Fibroblast of lung (primary cell): ENCODE measurements at regions not wholly inside any gene's neighbourhood (a gene's known extent, or its start where the extent isn't known, plus 50 kb on each side); places are given as distances from the start of the nearest gene placed in this dataset.
A peak's percentile ranks its signal among the peaks of the same experiment; 100 is the strongest.

ENCODE experiments used
- DNase-seq, 2 donors: peaks; one replicate each; pipeline versions ENCODE4 v3.0.0 to v3.0.0-alpha.2; 2010; ENCODE audit warnings: low read depth in 2 of 2
- H2AFZ ChIP-seq: 2 replicates; pipeline ENCODE4 v1.5.1; 2012; ENCODE audit warnings: low read length, control low read depth, inconsistent platforms
- H3K27ac ChIP-seq: 2 replicates; pipeline ENCODE4 v1.5.1; 2011; ENCODE audit warnings: low read length, control low read depth; ENCODE audit not compliant: insufficient read depth
- H3K27me3 ChIP-seq: 2 replicates; pipeline ENCODE4 v1.5.1; 2011; ENCODE audit warnings: mild to moderate bottlenecking, low read length; ENCODE audit not compliant: control insufficient read depth, insufficient read depth
- H3K36me3 ChIP-seq: 2 replicates; pipeline ENCODE4 v1.5.1; 2011; ENCODE audit warnings: low read length; ENCODE audit not compliant: control insufficient read depth, insufficient read depth
- H3K4me1 ChIP-seq: 2 replicates; pipeline ENCODE4 v1.5.1; 2011; ENCODE audit warnings: low read length; ENCODE audit not compliant: control insufficient read depth, insufficient read depth; ENCODE audit errors: extremely low read depth
- H3K4me2 ChIP-seq: 2 replicates; pipeline ENCODE4 v1.5.1; 2011; ENCODE audit warnings: low read length, control low read depth; ENCODE audit not compliant: insufficient read depth; ENCODE audit errors: extremely low read depth
- H3K4me3 ChIP-seq, 4 experiments: fragments of 200-600 bp in 1 of 4; sonication (generic) in 1 of 4; replicated peaks in 1 of 4; 2 replicates each; pipeline ENCODE4 v1.5.1; 2011 to 2016; ENCODE audit warnings: low read length in 4 of 4, low read depth in 3 of 4, mild to moderate bottlenecking in 3 of 4, control low read depth in 2 of 4, inconsistent platforms in 1 of 4, mixed read lengths in 1 of 4; ENCODE audit not compliant: insufficient read depth in 1 of 4; ENCODE audit errors: control extremely low read depth in 1 of 4
- H3K79me2 ChIP-seq: 2 replicates; pipeline ENCODE4 v1.5.1; 2012; ENCODE audit warnings: mild to moderate bottlenecking, low read length, inconsistent platforms; ENCODE audit not compliant: control insufficient read depth, insufficient read depth
- H3K9ac ChIP-seq: 2 replicates; pipeline ENCODE4 v1.5.1; 2011; ENCODE audit warnings: mild to moderate bottlenecking, low read length, control low read depth; ENCODE audit not compliant: insufficient read depth
- H3K9me3 ChIP-seq: 2 replicates; pipeline ENCODE4 v1.5.1; 2012; ENCODE audit warnings: low read depth, low read length; ENCODE audit not compliant: control insufficient read depth, insufficient read depth
- H4K20me1 ChIP-seq: 2 replicates; pipeline ENCODE4 v1.5.1; 2011; ENCODE audit warnings: low read length; ENCODE audit not compliant: control insufficient read depth, insufficient read depth; ENCODE audit errors: extremely low read depth
- EZH2 ChIP-seq: IDR thresholded peaks from 2 replicates; pipeline ENCODE4 v1.5.1; 2012; ENCODE audit warnings: low read length, control low read depth, mild to moderate bottlenecking; ENCODE audit errors: missing control alignments
- TF ChIP-seq, protein P1 (sequence below), 2 donors: IDR thresholded peaks in 1 of 2; conservative IDR thresholded peaks in 1 of 2; 1 replicate in 1 of 2; 2 replicates in 1 of 2; pipeline ENCODE4 v1.5.1; 2011 to 2012; ENCODE audit warnings: low read length in 2 of 2, control low read depth in 1 of 2, inconsistent platforms in 1 of 2, low read depth in 1 of 2, mild to moderate bottlenecking in 1 of 2

- peak in 1 of 2 donors; percentile 3 for DNase-seq
- Histone ChIP-seq H3K4me1 (no peaks in the 10 kb centered on the region), H3K4me3 (no peak overlapping the region), H3K27ac (no peak overlapping the region), H3K9me3 (no peaks in the 10 kb centered on the region), H2AFZ (no peak overlapping the region), H4K20me1 (no peaks in the 10 kb centered on the region), H3K36me3 (no peaks in the 10 kb centered on the region), H3K79me2 (no peaks in the 10 kb centered on the region), H3K4me2 (no peak overlapping the region), H3K27me3 (no peaks in the 10 kb centered on the region), H3K9ac (no peak overlapping the region)
- no peak for TF ChIP-seq EZH2
- TF ChIP-seq, protein P1, sequence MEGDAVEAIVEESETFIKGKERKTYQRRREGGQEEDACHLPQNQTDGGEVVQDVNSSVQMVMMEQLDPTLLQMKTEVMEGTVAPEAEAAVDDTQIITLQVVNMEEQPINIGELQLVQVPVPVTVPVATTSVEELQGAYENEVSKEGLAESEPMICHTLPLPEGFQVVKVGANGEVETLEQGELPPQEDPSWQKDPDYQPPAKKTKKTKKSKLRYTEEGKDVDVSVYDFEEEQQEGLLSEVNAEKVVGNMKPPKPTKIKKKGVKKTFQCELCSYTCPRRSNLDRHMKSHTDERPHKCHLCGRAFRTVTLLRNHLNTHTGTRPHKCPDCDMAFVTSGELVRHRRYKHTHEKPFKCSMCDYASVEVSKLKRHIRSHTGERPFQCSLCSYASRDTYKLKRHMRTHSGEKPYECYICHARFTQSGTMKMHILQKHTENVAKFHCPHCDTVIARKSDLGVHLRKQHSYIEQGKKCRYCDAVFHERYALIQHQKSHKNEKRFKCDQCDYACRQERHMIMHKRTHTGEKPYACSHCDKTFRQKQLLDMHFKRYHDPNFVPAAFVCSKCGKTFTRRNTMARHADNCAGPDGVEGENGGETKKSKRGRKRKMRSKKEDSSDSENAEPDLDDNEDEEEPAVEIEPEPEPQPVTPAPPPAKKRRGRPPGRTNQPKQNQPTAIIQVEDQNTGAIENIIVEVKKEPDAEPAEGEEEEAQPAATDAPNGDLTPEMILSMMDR (conservative IDR thresholded peaks at IDR 0.05 in 1 of 2, IDR thresholded peaks at IDR 0.05 in 1 of 2; ENCODE audit: low read depth in 1 of 2, low read length in 2 of 2): no peak
Observed at GRCh38 chr5:118095115-118095514, 893.2 kb downstream of the DTWD2 start.

DNA sequence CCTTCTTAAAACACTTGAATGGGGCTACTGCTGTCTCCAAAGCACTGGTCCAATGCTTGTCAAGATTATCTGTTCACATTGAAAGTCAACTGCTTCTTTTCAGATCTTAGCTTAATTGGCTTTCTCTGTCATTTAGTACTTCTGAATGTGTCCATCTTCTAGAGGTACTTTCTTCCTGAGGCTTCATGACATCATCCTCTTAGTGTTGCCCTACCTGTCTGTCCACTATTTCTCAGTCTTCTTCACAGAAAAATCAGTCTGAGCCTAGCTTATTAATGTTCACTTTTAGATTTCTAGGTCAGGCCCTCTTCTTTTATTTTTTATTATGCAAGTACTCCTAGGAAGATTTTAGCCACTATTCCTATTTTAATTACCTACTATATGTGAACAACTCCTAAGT, 899.9 kb downstream of the DTWD2 start:
- Histone ChIP-seq H3K79me2 (no peaks in the 10 kb centered on the region), H3K4me2 (no peak overlapping the region), H3K4me3 (no peak overlapping the region), H3K9ac (no peak overlapping the region), H3K9me3 (no peaks in the 10 kb centered on the region), H3K4me1 (no peaks in the 10 kb centered on the region), H4K20me1 (no peaks in the 10 kb centered on the region), H2AFZ (no peak overlapping the region), H3K27ac (no peak overlapping the region), H3K36me3 (no peaks in the 10 kb centered on the region), H3K27me3 (no peaks in the 10 kb centered on the region)
- DNase-seq: no peak
- TF ChIP-seq, protein P1 (conservative IDR thresholded peaks at IDR 0.05 in 1 of 2, IDR thresholded peaks at IDR 0.05 in 1 of 2; ENCODE audit: low read depth in 1 of 2, low read length in 2 of 2): no peak
- no peak for TF ChIP-seq EZH2

GRCh38 chr5:118076490-118076889, 911.9 kb downstream of the DTWD2 start:
- Histone ChIP-seq H2AFZ (no peak overlapping the region), H3K4me3 (no peak overlapping the region), H3K36me3 (no peaks in the 10 kb centered on the region), H3K27ac (no peak overlapping the region), H3K4me1 (no peaks in the 10 kb centered on the region), H3K9ac (no peak overlapping the region), H3K9me3 (no peaks in the 10 kb centered on the region), H4K20me1 (no peaks in the 10 kb centered on the region), H3K4me2 (no peak overlapping the region), H3K27me3 (no peaks in the 10 kb centered on the region), H3K79me2 (no peaks in the 10 kb centered on the region)
- DNase-seq: peak in 1 of 2 donors; percentile 1
- TF ChIP-seq, protein P1 (conservative IDR thresholded peaks at IDR 0.05 in 1 of 2, IDR thresholded peaks at IDR 0.05 in 1 of 2; ENCODE audit: low read depth in 1 of 2, low read length in 2 of 2): no peak
- TF ChIP-seq EZH2: no peak
